Activated CD8-positive, alpha-beta memory T cell treated with anti-CD3 and anti-CD28 coated beads for 1 hour (primary cell): ENCODE measurements at regions not wholly inside any gene's neighbourhood (a gene's known extent, or its start where the extent isn't known, plus 50 kb on each side); places are given as distances from the start of the nearest gene placed in this dataset.

ENCODE experiments used
- DNase-seq, 2 donors: peaks; one replicate each; pipeline ENCODE4 v3.0.0-alpha.2; 2020; ENCODE audit warnings: low read depth in 1 of 2; ENCODE audit errors: extremely low read depth in 1 of 2

GRCh38 chr20:22506827-22507226, 77.5 kb downstream of the FOXA2 start:
- no peak for DNase-seq

- no peak for DNase-seq
Observed at GRCh38 chr20:22504829-22505377, 79.5 kb downstream of the FOXA2 start.

- no peak for DNase-seq
Observed at GRCh38 chr20:22503577-22503976, 80.8 kb downstream of the FOXA2 start.

GRCh38 chr20:22502731-22503191, 81.6 kb downstream of the FOXA2 start:
- no peak for DNase-seq

- DNase-seq = no peak
Observed at GRCh38 chr20:22501566-22502344, 82.6 kb downstream of the FOXA2 start.

GRCh38 chr20:22501034-22501433, 83.3 kb downstream of the FOXA2 start:
- no peak for DNase-seq

GRCh38 chr20:22499515-22500166, 84.7 kb downstream of the FOXA2 start:
- no peak for DNase-seq

GRCh38 chr20:22496817-22497216, 87.6 kb downstream of the FOXA2 start:
- DNase-seq = no peak

- no peak for DNase-seq
Observed at GRCh38 chr20:22495789-22496188, 88.6 kb downstream of the FOXA2 start.

- no peak for DNase-seq
Observed at GRCh38 chr20:22495172-22495571, 89.2 kb downstream of the FOXA2 start.

GRCh38 chr20:22492497-22492896, 91.9 kb downstream of the FOXA2 start:
- DNase-seq = no peak

- DNase-seq = no peak
Observed at GRCh38 chr20:22491194-22491505, 93.2 kb downstream of the FOXA2 start.

GRCh38 chr20:22490287-22491193, 93.8 kb downstream of the FOXA2 start:
- DNase-seq = no peak

GRCh38 chr20:22489626-22490286, 94.6 kb downstream of the FOXA2 start:
- DNase-seq = no peak

- no peak for DNase-seq
Observed at GRCh38 chr20:22480336-22480735, 104.0 kb downstream of the FOXA2 start.

- DNase-seq = no peak
Observed at GRCh38 chr20:22475662-22476061, 108.7 kb downstream of the FOXA2 start.

- DNase-seq = no peak
Observed at GRCh38 chr20:22474224-22474623, 110.1 kb downstream of the FOXA2 start.

GRCh38 chr20:22473293-22473692, 111.1 kb downstream of the FOXA2 start:
- no peak for DNase-seq

GRCh38 chr20:22472447-22473100, 111.8 kb downstream of the FOXA2 start:
- DNase-seq = no peak

GRCh38 chr20:22471156-22471836, 113.1 kb downstream of the FOXA2 start:
- no peak for DNase-seq
